Rectal smooth muscle tissue (tissue), 1 donor: ENCODE measurements at regions not wholly inside any gene's neighbourhood (a gene's known extent, or its start where the extent isn't known, plus 50 kb on each side); places are given as distances from the start of the nearest gene placed in this dataset.

Experiments
- H3K27ac ChIP-seq: one replicate; pipeline ENCODE4 v1.7.0; 2013; ENCODE audit warnings: low read depth, low read length, inconsistent platforms
- H3K27me3 ChIP-seq: one replicate; pipeline ENCODE4 v1.7.0; 2013; ENCODE audit warnings: low read length; ENCODE audit not compliant: control insufficient read depth, insufficient read depth
- H3K36me3 ChIP-seq: one replicate; pipeline ENCODE4 v1.7.0; 2013; ENCODE audit warnings: low read length; ENCODE audit not compliant: control insufficient read depth, insufficient read depth
- H3K4me1 ChIP-seq: one replicate; pipeline ENCODE4 v1.7.0; 2013; ENCODE audit warnings: low read length; ENCODE audit not compliant: control insufficient read depth, insufficient read depth
- H3K4me3 ChIP-seq: one replicate; pipeline ENCODE4 v1.7.0; 2013; ENCODE audit warnings: low read length
- H3K9ac ChIP-seq: one replicate; pipeline ENCODE4 v1.7.0; 2013; ENCODE audit warnings: low read length

DNA sequence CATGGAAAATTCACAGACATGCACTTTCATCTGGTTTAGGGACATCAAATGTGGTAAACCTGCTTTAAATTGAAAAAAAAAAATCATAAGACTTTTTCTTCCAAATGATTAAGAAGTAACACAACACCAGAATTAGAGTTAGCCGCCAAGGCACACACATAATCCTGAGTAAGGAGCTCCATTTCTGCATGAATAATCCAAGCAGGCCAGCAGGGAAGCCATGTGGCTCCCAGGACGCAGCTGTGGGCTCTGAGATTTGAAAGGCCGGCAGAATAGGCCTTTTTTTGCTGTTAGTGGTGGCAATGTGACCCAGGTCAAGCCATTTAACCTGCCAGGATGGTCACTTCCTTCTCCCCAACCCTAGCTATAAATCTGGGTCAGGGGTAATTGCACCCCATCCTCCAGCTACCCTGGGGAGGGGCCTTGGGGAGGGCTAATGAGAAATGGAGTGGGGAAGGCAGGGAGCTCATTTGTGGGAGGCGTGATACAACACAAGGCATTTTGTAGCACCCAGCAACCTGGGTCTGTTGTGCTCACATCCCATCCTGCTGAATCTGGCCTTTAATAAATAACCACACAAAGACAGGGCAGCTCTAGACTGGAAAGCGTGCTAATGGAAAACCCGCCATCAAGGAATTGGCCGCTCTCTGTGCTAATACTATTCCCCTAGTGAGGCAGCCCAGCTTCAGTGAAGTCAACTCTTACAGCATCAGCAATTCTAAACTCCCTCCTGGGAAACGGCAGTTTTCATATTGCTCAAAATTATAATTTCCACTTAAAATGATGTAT lies 178.5 kb downstream of the RHOU start:
- H3K4me3 ChIP-seq: no peak overlapping the region
- no peak overlapping the region for H3K27ac ChIP-seq
- no peaks in the 10 kb centered on the region for H3K4me1 ChIP-seq
- no peaks in the 10 kb centered on the region for H3K27me3 ChIP-seq
- no peak overlapping the region for H3K9ac ChIP-seq
- no peaks in the 10 kb centered on the region for H3K36me3 ChIP-seq

DNA sequence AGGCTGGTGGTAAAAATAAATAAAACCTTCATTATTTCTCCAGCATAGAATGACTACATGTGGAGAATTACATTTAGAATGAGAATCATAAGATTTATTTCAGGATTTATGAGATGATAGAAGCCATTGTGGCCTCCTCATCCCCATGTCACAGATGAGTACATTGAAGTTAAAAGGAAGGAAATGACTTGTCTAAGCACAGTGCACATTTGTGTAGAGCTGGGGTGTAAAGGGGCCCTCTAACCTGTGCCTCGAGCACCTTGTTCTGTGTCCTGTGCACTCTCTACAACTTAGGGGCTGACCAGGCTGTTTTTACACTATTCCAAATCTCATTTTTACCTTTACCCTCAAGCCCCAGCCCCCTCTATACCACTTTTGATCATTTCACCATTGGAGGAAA lies 179.4 kb downstream of the RHOU start:
- H3K9ac ChIP-seq: no peak overlapping the region
- H3K27ac ChIP-seq: no peak overlapping the region
- H3K4me1 ChIP-seq: no peaks in the 10 kb centered on the region

GRCh38 chr1:228917342-228917741 lies 182.1 kb downstream of the RHOU start:
- Histone ChIP-seq H3K4me1 (no peaks in the 10 kb centered on the region), H3K4me3 (no peak overlapping the region), H3K36me3 (no peaks in the 10 kb centered on the region), H3K9ac (no peak overlapping the region), H3K27me3 (no peaks in the 10 kb centered on the region), H3K27ac (no peak overlapping the region)

More for the DNA sequence above, 179.4 kb downstream of the RHOU start:
- Histone ChIP-seq H3K36me3 (no peaks in the 10 kb centered on the region), H3K27me3 (no peaks in the 10 kb centered on the region), H3K4me3 (no peak overlapping the region)

- no peaks in the 10 kb centered on the region for H3K4me1 ChIP-seq
- no peaks in the 10 kb centered on the region for H3K27me3 ChIP-seq
- no peak overlapping the region for H3K9ac ChIP-seq
- no peaks in the 10 kb centered on the region for H3K36me3 ChIP-seq
- H3K27ac ChIP-seq: no peak overlapping the region
- no peak overlapping the region for H3K4me3 ChIP-seq
These were observed 182.5 kb downstream of the RHOU start for GRCh38 chr1:228917755-228918154.

DNA sequence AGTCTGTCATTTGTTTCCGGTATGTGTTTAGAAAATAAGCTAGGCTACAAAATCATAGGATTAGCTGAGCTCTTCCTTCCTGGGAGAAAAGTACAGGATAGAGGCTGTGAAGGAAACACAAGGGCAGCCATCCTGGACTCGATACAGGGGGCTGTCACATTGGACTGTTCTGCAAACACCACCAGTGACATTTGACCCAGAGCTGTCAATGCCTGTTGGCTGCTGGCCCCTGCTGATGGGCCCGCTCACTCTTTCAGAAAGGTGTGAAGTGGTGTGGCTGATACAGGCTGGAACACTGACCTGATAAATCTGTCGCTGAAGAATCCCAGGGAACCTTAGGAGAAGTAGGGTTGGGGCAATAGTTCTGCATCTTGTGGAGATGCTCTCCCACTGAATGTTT lies 183.1 kb downstream of the RHOU start:
- Histone ChIP-seq H3K27ac (no peak overlapping the region), H3K9ac (no peak overlapping the region), H3K4me1 (no peaks in the 10 kb centered on the region), H3K36me3 (no peaks in the 10 kb centered on the region), H3K27me3 (no peaks in the 10 kb centered on the region), H3K4me3 (no peak overlapping the region)

- no peak overlapping the region for H3K27ac ChIP-seq
- H3K9ac ChIP-seq: no peak overlapping the region
- no peaks in the 10 kb centered on the region for H3K36me3 ChIP-seq
- no peaks in the 10 kb centered on the region for H3K27me3 ChIP-seq
- H3K4me1 ChIP-seq: peaks cover 2% of the 10 kb centered on the region
- no peak overlapping the region for H3K4me3 ChIP-seq
These were observed 184.6 kb downstream of the RHOU start for GRCh38 chr1:228919914-228920313.

DNA sequence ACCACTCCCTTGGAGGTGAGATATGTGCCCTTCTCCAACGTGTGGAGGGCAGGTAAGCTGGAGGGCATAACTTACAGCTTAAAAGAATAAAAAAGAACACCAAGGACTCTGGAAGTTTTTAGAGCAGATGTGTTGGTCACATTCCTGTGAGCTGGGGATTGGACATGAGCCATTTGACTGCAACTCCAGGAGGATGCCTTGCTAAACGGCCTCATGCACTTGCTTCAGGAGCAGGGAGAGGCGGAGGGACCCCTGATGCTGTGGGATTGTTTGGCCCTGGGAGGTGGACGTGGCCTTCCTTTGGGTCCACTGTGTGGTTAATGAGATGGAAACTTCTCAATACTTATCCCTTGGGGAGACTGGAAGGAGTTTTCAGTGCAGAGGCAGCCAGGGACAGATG lies 185.6 kb downstream of the RHOU start:
- Histone ChIP-seq H3K9ac (no peak overlapping the region), H3K4me3 (no peak overlapping the region), H3K36me3 (no peaks in the 10 kb centered on the region), H3K27me3 (no peaks in the 10 kb centered on the region), H3K27ac (no peak overlapping the region), H3K4me1 (peaks cover 2% of the 10 kb centered on the region)

- no peaks in the 10 kb centered on the region for H3K36me3 ChIP-seq
- no peak overlapping the region for H3K27ac ChIP-seq
- H3K9ac ChIP-seq: no peak overlapping the region
- peaks cover 2% of the 10 kb centered on the region for H3K4me1 ChIP-seq
- H3K4me3 ChIP-seq: no peak overlapping the region
- no peaks in the 10 kb centered on the region for H3K27me3 ChIP-seq
These were observed 186.2 kb downstream of the RHOU start for GRCh38 chr1:228921481-228921880.

DNA sequence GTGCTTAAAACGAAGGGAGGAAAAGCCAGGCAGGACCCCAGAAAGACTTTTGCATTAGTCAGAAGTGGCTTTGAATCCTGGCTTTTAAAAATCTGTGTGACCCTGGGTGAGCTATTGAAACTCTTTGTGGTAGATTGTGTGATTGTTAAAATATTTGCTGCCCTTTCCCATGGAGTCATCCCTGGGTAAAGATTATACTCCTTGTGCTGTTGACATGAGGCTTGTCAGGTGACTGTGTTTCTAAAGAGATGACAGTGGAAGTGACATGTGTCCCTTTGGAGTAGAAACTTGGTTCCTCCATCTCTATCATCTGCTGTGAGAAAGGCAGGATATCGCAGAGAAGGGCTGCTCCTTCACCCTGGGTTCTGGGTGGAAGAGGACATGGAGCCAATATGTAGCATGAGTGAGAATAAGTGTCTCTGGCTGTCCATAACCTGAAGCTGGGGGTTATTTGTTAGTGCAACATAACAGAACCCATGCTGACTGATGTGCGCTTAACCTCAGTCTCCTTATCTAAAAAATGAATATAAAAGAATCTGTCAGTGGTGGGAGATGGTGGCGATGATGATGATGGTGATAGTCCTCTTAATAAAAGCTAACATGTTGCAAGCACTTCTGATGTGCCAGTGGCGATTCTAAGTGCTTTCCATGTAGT lies 187.6 kb downstream of the RHOU start:
- H3K4me1 ChIP-seq: peaks cover 2% of the 10 kb centered on the region
- no peak overlapping the region for H3K4me3 ChIP-seq
- H3K9ac ChIP-seq: no peak overlapping the region
- H3K27ac ChIP-seq: no peak overlapping the region
- H3K27me3 ChIP-seq: no peaks in the 10 kb centered on the region
- H3K36me3 ChIP-seq: no peaks in the 10 kb centered on the region

DNA sequence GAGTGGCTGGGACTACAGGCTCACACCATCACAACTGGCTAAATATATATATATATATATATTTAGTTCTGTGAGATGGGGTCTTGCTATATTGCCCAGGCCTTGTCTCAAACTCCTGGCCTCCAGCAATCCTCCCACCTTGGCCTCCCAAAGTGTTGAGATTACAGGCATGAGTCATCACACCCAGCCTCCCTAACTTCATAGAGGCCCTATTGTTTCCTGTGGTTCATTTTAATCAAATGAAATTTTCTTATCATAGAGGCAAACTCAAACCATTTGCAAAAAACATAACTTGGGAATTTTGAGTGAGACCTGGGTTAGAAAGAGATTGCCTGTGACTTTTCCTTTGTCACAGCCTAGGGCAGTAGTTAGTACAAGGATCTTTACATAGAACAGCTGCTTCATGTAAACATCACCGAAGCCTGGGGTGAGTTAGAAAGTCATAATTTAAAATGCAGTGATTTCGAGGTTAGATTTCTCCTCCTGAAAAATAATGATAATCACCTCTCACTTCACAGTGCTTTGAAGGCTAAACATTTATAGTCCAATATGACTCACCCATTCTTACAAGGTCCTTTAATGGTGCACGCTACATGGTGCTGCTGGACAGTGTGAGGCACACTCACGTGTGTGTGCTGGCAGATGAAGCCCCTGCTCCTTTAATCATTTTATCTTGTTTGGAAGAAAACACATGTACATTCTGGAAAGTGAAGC lies 188.9 kb downstream of the RHOU start:
- Histone ChIP-seq H3K36me3 (no peaks in the 10 kb centered on the region), H3K9ac (no peak overlapping the region), H3K27me3 (no peaks in the 10 kb centered on the region), H3K4me3 (no peak overlapping the region), H3K27ac (no peak overlapping the region), H3K4me1 (peaks cover 2% of the 10 kb centered on the region)

- H3K36me3 ChIP-seq: no peaks in the 10 kb centered on the region
- H3K27me3 ChIP-seq: no peaks in the 10 kb centered on the region
- H3K27ac ChIP-seq: no peak overlapping the region
- H3K4me1 ChIP-seq: peaks cover 2% of the 10 kb centered on the region
- H3K9ac ChIP-seq: no peak overlapping the region
- H3K4me3 ChIP-seq: no peak overlapping the region
These were observed 190.4 kb downstream of the RHOU start for GRCh38 chr1:228925691-228926090.

DNA sequence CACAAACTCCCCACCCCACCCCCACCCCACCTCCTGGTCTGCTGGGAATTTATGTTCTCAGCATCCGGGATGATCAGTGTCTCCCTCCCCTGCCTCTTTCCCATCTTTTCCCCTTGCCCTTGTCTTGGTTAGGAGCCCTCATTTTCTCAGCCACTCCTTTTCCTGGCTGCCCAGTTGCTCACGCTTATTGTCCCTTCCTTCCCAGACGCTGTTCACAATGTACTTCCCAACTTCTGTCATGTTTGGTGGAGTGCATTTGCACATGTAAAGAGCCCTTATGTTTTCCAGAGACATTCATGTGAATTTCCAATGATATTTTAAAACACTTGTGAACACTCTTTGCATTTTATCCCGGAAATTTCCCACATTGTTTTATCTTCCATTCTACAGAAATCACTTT lies 192.1 kb downstream of the RHOU start:
- peaks cover 2% of the 10 kb centered on the region for H3K4me1 ChIP-seq
- no peak overlapping the region for H3K9ac ChIP-seq
- no peak overlapping the region for H3K4me3 ChIP-seq
- H3K27ac ChIP-seq: no peak overlapping the region
- H3K27me3 ChIP-seq: no peaks in the 10 kb centered on the region
- no peaks in the 10 kb centered on the region for H3K36me3 ChIP-seq
